Neuron (in vitro differentiated cells): ENCODE measurements at regions not wholly inside any gene's neighbourhood (a gene's known extent, or its start where the extent isn't known, plus 50 kb on each side); places are given as distances from the start of the nearest gene placed in this dataset.

Experiments
- H2AFZ ChIP-seq: one replicate; pipeline ENCODE4 v1.6.1; 2013; ENCODE audit warnings: low read depth, mild to moderate bottlenecking, inconsistent platforms, low read length, moderate library complexity
- H3K27me3 ChIP-seq: one replicate; pipeline ENCODE4 v1.6.1; 2013; ENCODE audit warnings: low read length; ENCODE audit not compliant: insufficient read depth
- H3K36me3 ChIP-seq: one replicate; pipeline ENCODE4 v1.6.1; 2013; ENCODE audit warnings: low read length; ENCODE audit not compliant: insufficient read depth
- H3K4me1 ChIP-seq: one replicate; pipeline ENCODE4 v1.6.1; 2013; ENCODE audit warnings: low read length; ENCODE audit not compliant: insufficient read depth
- H3K4me3 ChIP-seq: 2 replicates; pipeline ENCODE4 v1.5.1; 2013; ENCODE audit warnings: mild to moderate bottlenecking, low read length, moderate library complexity
- H3K9me3 ChIP-seq: one replicate; pipeline ENCODE4 v1.6.1; 2013; ENCODE audit warnings: low read length

GRCh38 chr15:97316362-97316761 is 644.1 kb upstream of the ARRDC4 start:
- Histone ChIP-seq H3K36me3 (no peaks in the 10 kb centered on the region), H3K4me3 (no peak overlapping the region), H3K9me3 (no peaks in the 10 kb centered on the region), H3K27me3 (peaks cover 2% of the 10 kb centered on the region), H3K4me1 (no peaks in the 10 kb centered on the region), H2AFZ (no peak overlapping the region)

DNA sequence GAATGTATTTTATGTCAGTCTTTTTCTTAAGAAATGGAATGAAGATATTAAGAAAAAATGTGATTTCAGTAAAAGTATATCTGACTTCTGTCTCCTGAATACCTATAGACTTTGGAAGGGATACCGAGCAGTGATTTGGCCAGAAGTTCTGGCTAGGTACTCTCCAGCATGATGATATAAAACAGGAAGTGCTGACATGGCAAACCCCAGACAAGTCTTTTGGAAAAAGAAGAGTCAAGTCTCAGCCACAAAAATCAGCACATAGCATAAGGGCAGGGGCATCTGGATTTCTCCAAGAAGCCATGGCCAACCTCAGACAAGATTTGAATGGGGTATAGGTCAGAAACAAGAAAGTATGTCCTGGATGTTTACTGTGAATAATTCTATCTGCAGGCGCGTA is 643.3 kb upstream of the ARRDC4 start:
- H3K36me3 ChIP-seq, result no peaks in the 10 kb centered on the region
- H3K9me3 ChIP-seq, result no peaks in the 10 kb centered on the region
- no peaks in the 10 kb centered on the region for H3K27me3 ChIP-seq
- H3K4me3 ChIP-seq, result no peak overlapping the region
- no peaks in the 10 kb centered on the region for H3K4me1 ChIP-seq
- no peak overlapping the region for H2AFZ ChIP-seq

DNA sequence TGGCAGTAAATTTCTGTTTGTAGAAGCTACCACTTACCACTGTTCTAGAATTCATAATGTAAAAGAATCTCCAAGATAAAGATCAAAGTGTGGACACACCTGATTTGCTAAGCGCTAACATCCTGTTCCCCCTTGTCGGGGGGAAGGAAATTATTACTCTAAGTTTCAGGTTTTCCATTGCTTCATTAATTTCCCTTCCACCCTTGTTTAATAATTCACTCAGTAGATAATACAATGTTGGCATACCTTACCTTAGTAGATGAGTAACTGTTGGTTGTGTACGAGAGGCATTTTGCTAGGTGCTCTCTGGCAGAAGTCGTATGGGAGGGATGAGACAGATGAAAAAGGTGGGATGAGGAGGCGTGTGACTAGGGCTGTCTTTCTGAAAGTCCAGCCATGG is 641.2 kb upstream of the ARRDC4 start:
- no peaks in the 10 kb centered on the region for H3K36me3 ChIP-seq
- no peak overlapping the region for H2AFZ ChIP-seq
- no peaks in the 10 kb centered on the region for H3K9me3 ChIP-seq
- no peak overlapping the region for H3K4me3 ChIP-seq
- no peaks in the 10 kb centered on the region for H3K27me3 ChIP-seq
- no peaks in the 10 kb centered on the region for H3K4me1 ChIP-seq

DNA sequence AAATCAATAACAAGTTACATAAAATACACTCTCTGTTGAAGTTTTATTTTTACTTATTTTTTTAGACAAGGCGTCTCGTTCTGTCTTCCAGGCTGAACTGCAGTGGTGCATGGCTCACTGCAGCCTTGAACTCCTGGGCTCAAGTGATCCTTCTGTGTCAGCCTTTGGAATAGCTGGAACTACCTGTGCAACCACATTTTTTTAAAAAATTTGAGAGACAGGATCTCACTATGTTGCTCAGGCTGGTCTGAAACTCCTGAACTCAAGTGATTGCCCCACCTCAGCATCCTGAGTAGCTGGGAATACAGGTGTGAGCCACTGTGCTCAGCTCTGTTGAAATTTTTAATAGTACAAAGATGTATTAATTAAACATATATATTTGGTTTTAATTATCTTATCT is 614.3 kb upstream of the ARRDC4 start:
- peaks cover 2% of the 10 kb centered on the region for H3K27me3 ChIP-seq
- H3K4me3 ChIP-seq, result no peak overlapping the region
- no peaks in the 10 kb centered on the region for H3K4me1 ChIP-seq
- no peaks in the 10 kb centered on the region for H3K9me3 ChIP-seq
- no peaks in the 10 kb centered on the region for H3K36me3 ChIP-seq
- H2AFZ ChIP-seq, result no peak overlapping the region

DNA sequence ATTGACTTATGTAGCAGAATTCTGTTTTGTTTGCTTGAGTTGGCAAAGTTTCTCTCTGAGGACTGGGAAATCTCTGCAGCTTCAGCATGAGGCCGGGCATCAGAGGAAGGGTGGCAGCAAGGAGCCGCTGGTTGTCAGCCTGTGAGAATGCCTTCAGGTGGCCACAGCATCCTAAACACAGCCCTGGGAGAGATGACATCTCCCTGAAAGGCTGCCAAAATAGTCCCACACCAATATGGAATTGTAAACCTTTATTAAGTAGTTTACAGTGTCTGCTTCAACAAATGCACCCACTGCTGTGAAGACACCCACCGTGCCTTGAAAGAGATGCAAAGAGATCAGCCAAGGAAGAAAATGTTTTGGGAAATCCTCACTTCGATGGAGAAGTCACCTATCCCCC is 609.7 kb upstream of the ARRDC4 start:
- Histone ChIP-seq H2AFZ (no peak overlapping the region), H3K4me1 (no peaks in the 10 kb centered on the region), H3K4me3 (no peak overlapping the region)

GRCh38 chr15:97383516-97383915 is 577.0 kb upstream of the ARRDC4 start:
- Histone ChIP-seq H3K27me3 (no peaks in the 10 kb centered on the region), H3K4me1 (no peaks in the 10 kb centered on the region), H3K36me3 (no peaks in the 10 kb centered on the region), H3K9me3 (no peaks in the 10 kb centered on the region), H3K4me3 (no peak overlapping the region), H2AFZ (no peak overlapping the region)

More for the DNA sequence above, 609.7 kb upstream of the ARRDC4 start:
- no peaks in the 10 kb centered on the region for H3K36me3 ChIP-seq
- H3K27me3 ChIP-seq, result peaks cover 2% of the 10 kb centered on the region
- H3K9me3 ChIP-seq, result no peaks in the 10 kb centered on the region

- H3K4me1 ChIP-seq, result no peaks in the 10 kb centered on the region
- no peaks in the 10 kb centered on the region for H3K9me3 ChIP-seq
- H3K4me3 ChIP-seq, result no peak overlapping the region
- no peaks in the 10 kb centered on the region for H3K27me3 ChIP-seq
- no peak overlapping the region for H2AFZ ChIP-seq
- H3K36me3 ChIP-seq, result no peaks in the 10 kb centered on the region
Observed at GRCh38 chr15:97386940-97387339, 573.6 kb upstream of the ARRDC4 start.

DNA sequence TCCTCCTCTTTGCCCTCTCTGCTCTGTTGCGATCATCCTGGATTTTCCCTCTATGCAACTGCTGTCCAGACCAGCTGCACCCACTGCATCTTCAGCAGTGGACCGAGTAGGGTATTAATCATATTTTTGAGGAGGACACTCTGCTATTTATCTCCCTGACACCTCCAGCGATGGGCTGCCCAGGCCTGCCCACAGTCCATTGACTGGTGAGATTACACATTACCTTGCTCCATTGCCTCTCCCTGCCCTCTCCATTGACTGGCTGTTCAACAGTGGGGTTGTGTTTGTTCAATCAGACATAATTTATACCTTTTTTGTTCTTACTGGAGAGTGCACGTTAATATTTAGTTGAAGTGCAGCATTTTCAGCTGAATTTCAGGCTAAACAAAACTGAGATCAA is 559.3 kb upstream of the ARRDC4 start:
- Histone ChIP-seq H3K9me3 (no peaks in the 10 kb centered on the region), H2AFZ (no peak overlapping the region), H3K4me3 (no peak overlapping the region), H3K4me1 (no peaks in the 10 kb centered on the region), H3K36me3 (no peaks in the 10 kb centered on the region), H3K27me3 (no peaks in the 10 kb centered on the region)

DNA sequence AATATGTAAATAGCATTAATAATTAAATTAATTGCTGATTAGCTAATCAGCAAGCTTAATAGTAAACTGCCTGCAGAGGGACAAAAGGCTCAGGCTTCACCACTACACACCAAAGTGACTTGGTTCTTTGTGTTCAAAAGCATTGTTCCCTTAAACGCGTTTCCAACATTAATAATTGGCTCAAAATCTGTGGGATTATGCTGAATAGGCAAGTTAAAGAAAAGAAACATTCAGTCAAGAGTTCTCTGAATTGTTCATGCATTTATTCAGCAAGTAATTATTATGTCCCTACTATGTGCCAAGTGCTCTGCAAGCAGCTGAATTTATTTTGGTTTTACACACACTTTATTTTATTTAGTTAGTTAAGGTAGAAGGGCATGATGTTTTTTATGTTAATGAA is 558.5 kb upstream of the ARRDC4 start:
- Histone ChIP-seq H2AFZ (no peak overlapping the region), H3K9me3 (no peaks in the 10 kb centered on the region), H3K4me1 (no peaks in the 10 kb centered on the region)

GRCh38 chr15:97406841-97407240 is 553.7 kb upstream of the ARRDC4 start:
- H3K4me1 ChIP-seq, result no peaks in the 10 kb centered on the region
- no peaks in the 10 kb centered on the region for H3K27me3 ChIP-seq
- no peak overlapping the region for H3K4me3 ChIP-seq
- H2AFZ ChIP-seq, result no peak overlapping the region
- H3K36me3 ChIP-seq, result no peaks in the 10 kb centered on the region
- no peaks in the 10 kb centered on the region for H3K9me3 ChIP-seq

More for the DNA sequence above, 558.5 kb upstream of the ARRDC4 start:
- Histone ChIP-seq H3K36me3 (no peaks in the 10 kb centered on the region), H3K4me3 (no peak overlapping the region), H3K27me3 (no peaks in the 10 kb centered on the region)

DNA sequence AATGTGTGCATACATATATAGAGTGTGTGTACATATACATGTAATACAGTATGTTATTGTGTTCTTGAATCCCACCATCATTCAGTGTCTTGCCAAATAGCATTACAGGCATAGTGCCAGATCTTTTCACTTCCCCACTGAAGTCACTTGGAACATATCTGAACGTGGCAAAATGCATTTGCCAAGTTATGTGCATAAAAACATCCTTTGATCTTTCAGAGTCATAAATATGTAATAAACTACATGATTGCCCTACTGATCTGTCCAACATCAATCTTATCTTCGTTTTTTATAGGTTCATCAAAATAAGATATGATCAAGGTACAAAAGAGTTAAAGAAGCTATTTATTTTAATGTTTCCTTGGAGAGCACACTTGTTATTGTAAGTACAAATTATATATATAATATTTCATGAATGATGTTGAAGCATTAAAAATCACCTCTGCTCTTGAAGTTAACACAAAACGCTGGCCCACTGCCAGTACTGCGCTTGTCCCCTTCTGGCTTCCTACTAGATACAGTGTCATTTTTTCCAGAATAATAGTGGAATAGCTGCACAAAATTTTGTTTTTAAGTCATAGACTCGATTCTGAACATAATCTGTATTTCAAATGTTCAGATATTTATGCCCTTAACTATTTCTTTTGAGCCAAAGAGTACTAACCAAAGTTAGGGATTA is 549.5 kb upstream of the ARRDC4 start:
- H3K27me3 ChIP-seq, result no peaks in the 10 kb centered on the region
- no peaks in the 10 kb centered on the region for H3K9me3 ChIP-seq
- H3K4me3 ChIP-seq, result no peak overlapping the region
- H2AFZ ChIP-seq, result no peak overlapping the region
- no peaks in the 10 kb centered on the region for H3K4me1 ChIP-seq
- no peaks in the 10 kb centered on the region for H3K36me3 ChIP-seq

- Histone ChIP-seq H3K4me3 (no peak overlapping the region), H3K4me1 (no peaks in the 10 kb centered on the region), H3K36me3 (no peaks in the 10 kb centered on the region), H2AFZ (no peak overlapping the region), H3K27me3 (peaks cover 2% of the 10 kb centered on the region), H3K9me3 (no peaks in the 10 kb centered on the region)
Observed at GRCh38 chr15:97420130-97420529, 540.4 kb upstream of the ARRDC4 start.

DNA sequence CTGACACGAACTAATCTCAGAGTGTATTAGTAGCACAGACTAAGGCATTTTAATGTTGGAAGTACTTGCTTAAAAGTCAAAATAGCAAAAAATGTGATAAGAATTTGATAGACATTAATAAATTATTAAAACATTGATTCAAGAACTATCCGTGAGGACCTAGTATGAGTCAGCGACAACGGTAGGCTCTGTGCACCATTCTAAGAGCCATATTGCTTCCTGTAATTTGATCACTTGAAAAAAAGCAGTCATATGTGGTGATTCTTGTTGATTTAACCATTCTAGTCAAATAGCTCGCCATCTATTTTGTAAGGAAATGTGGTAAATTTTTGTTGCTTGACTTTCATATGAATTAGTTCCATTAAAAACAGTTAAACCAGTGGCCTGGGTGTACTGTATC is 534.9 kb upstream of the ARRDC4 start:
- no peaks in the 10 kb centered on the region for H3K9me3 ChIP-seq
- no peak overlapping the region for H2AFZ ChIP-seq
- H3K36me3 ChIP-seq, result no peaks in the 10 kb centered on the region
- no peaks in the 10 kb centered on the region for H3K4me1 ChIP-seq
- H3K4me3 ChIP-seq, result no peak overlapping the region
- H3K27me3 ChIP-seq, result peaks cover 2% of the 10 kb centered on the region

DNA sequence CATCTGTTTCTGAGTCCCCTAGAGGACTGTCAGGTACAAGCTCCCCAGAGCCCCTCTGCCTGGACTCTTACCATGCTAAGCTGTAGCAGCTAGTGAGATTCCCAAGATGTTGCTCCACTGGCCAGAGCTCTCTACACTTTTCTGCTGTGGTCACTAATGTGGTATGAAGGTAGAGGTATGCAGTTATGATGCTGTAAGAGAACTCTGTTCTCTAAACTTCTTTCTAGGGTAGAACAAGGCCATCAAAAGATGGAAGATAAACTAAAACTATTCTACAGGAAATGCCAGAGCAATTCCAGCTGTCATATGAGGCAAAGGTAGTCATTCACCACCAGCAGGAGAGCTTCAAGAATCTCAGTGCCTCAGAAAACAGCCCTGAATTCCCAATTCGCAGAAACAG is 517.4 kb upstream of the ARRDC4 start:
- no peak overlapping the region for H2AFZ ChIP-seq

More for the DNA sequence above, 517.4 kb upstream of the ARRDC4 start:
- H3K4me1 ChIP-seq, result no peaks in the 10 kb centered on the region
- no peaks in the 10 kb centered on the region for H3K9me3 ChIP-seq
- H3K27me3 ChIP-seq, result no peaks in the 10 kb centered on the region
- H3K36me3 ChIP-seq, result no peaks in the 10 kb centered on the region
- H3K4me3 ChIP-seq, result no peak overlapping the region
